CD14-positive monocyte (primary cell): ENCODE measurements at regions not wholly inside any gene's neighbourhood (a gene's known extent, or its start where the extent isn't known, plus 50 kb on each side); places are given as distances from the start of the nearest gene placed in this dataset.

Experiments
- DNase-seq, 3 donors: peaks; one replicate each; pipeline ENCODE4 v3.0.0-alpha.2; 2011 to 2022
- H2AFZ ChIP-seq: 2 replicates; pipeline ENCODE4 v1.6.0; 2012; ENCODE audit warnings: mild to moderate bottlenecking, low read depth, low read length, inconsistent platforms; ENCODE audit not compliant: insufficient read depth, poor library complexity, severe bottlenecking
- H3K27ac ChIP-seq, 2 donors: 1 replicate in 1 of 2; 2 replicates in 1 of 2; pipeline ENCODE4 v1.5.1; 2012 to 2013; ENCODE audit warnings: low read length in 2 of 2, control low read depth in 1 of 2, inconsistent platforms in 1 of 2, low read depth in 1 of 2, mild to moderate bottlenecking in 1 of 2
- H3K27me3 ChIP-seq, 2 donors: one replicate each; pipeline versions ENCODE4 v1.6.0 to v1.6.1; 2011 to 2013; ENCODE audit warnings: low read length in 2 of 2; ENCODE audit not compliant: control insufficient read depth in 2 of 2, insufficient read depth in 2 of 2
- H3K36me3 ChIP-seq, 2 donors: replicated peaks in 1 of 2; 1 replicate in 1 of 2; 2 replicates in 1 of 2; pipeline versions ENCODE4 v1.5.1 to v1.6.1; 2012 to 2013; ENCODE audit warnings: low read length in 2 of 2, control low read depth in 1 of 2, inconsistent platforms in 1 of 2, mild to moderate bottlenecking in 1 of 2; ENCODE audit not compliant: insufficient read depth in 2 of 2, control insufficient read depth in 1 of 2
- H3K4me1 ChIP-seq, 2 donors: 1 replicate in 1 of 2; 2 replicates in 1 of 2; pipeline versions ENCODE4 v1.5.1 to v1.6.1; 2012 to 2013; ENCODE audit warnings: low read length in 2 of 2, control low read depth in 1 of 2, inconsistent platforms in 1 of 2, mild to moderate bottlenecking in 1 of 2, moderate library complexity in 1 of 2; ENCODE audit not compliant: insufficient read depth in 2 of 2, control insufficient read depth in 1 of 2
- H3K4me2 ChIP-seq: replicated peaks from 2 replicates; pipeline ENCODE3; 2012; ENCODE audit warnings: low read length, moderate library complexity, mild to moderate bottlenecking; ENCODE audit not compliant: poor library complexity, severe bottlenecking; ENCODE audit errors: extremely low read depth
- H3K4me3 ChIP-seq, 3 experiments: fragments of 200-600 bp in 1 of 3; sonication (generic) in 1 of 3; replicated peaks in 1 of 3; 1 replicate in 2 of 3; 2 replicates in 1 of 3; pipeline ENCODE4 v1.5.1; 2011 to 2013; ENCODE audit warnings: low read length in 3 of 3, mild to moderate bottlenecking in 3 of 3, control low read depth in 2 of 3, low read depth in 2 of 3, inconsistent platforms in 1 of 3, moderate library complexity in 1 of 3
- H3K79me2 ChIP-seq: 2 replicates; pipeline ENCODE4 v1.6.0; 2012; ENCODE audit warnings: mild to moderate bottlenecking, control low read depth, inconsistent platforms, low read length, moderate library complexity; ENCODE audit not compliant: insufficient read depth
- H3K9ac ChIP-seq: 2 replicates; pipeline ENCODE4 v1.6.0; 2017; ENCODE audit warnings: low read length, mild to moderate bottlenecking; ENCODE audit not compliant: insufficient read depth, poor library complexity, severe bottlenecking
- H3K9me3 ChIP-seq, 2 donors: replicated peaks in 1 of 2; 1 replicate in 1 of 2; 2 replicates in 1 of 2; pipeline versions ENCODE4 v1.5.1 to v1.6.1; 2012 to 2013; ENCODE audit warnings: low read length in 2 of 2, control low read depth in 1 of 2; ENCODE audit not compliant: control insufficient read depth in 1 of 2, insufficient read depth in 1 of 2
- H4K20me1 ChIP-seq: 2 replicates; pipeline ENCODE4 v1.6.0; 2012; ENCODE audit warnings: mild to moderate bottlenecking, low read length, control low read depth, moderate library complexity; ENCODE audit not compliant: insufficient read depth
- H3K27ac Mint-ChIP-seq, 7 donors: one replicate each; pipeline ENCODE4 v1.8.0; 2020; ENCODE audit warnings: mild to moderate bottlenecking in 7 of 7, mixed read lengths in 7 of 7, moderate library complexity in 6 of 7, inconsistent platforms in 2 of 7
- H3K27me3 Mint-ChIP-seq, 3 donors: one replicate each; pipeline ENCODE4 v1.8.0; 2021 to 2022; ENCODE audit warnings: low read depth in 3 of 3, mild to moderate bottlenecking in 3 of 3, mixed read lengths in 3 of 3, moderate library complexity in 3 of 3, inconsistent platforms in 1 of 3
- H3K36me3 Mint-ChIP-seq, 2 donors: one replicate each; pipeline ENCODE4 v1.8.0; 2020; ENCODE audit warnings: mixed read lengths in 2 of 2, inconsistent platforms in 1 of 2, mild to moderate bottlenecking in 1 of 2
- H3K4me1 Mint-ChIP-seq: one replicate; pipeline ENCODE4 v1.8.0; 2020; ENCODE audit warnings: mild to moderate bottlenecking, mixed read lengths
- H3K4me3 Mint-ChIP-seq, 2 donors: one replicate each; pipeline ENCODE4 v1.8.0; 2020; ENCODE audit warnings: mild to moderate bottlenecking in 2 of 2, mixed read lengths in 2 of 2, moderate library complexity in 1 of 2
- H3K9me3 Mint-ChIP-seq, 7 donors: one replicate each; pipeline ENCODE4 v1.8.0; 2020 to 2022; ENCODE audit warnings: mixed read lengths in 7 of 7, mild to moderate bottlenecking in 6 of 7, moderate library complexity in 6 of 7, inconsistent platforms in 2 of 7
- CTCF ChIP-seq: fragments of 200-600 bp; IDR thresholded peaks from one replicate; pipeline ENCODE4 v1.8.0; 2022; ENCODE audit warnings: antibody characterized with exemption, mild to moderate bottlenecking
- WGBS: methylation state at CpG from one replicate; pipeline ENCODE4 v1.1.5; 2013; ENCODE audit warnings: missing lambda C conversion rate; ENCODE audit not compliant: insufficient coverage; 5-methylcytosine and 5-hydroxymethylcytosine counted together
- intact Hi-C, 2 donors: fragments of 100-400 bp; cut with micrococcal nuclease; formaldehyde crosslinking; loops; one replicate each; pipeline versions ENCODE4 v1.15.0 to v1.15.1; 2023

DNA sequence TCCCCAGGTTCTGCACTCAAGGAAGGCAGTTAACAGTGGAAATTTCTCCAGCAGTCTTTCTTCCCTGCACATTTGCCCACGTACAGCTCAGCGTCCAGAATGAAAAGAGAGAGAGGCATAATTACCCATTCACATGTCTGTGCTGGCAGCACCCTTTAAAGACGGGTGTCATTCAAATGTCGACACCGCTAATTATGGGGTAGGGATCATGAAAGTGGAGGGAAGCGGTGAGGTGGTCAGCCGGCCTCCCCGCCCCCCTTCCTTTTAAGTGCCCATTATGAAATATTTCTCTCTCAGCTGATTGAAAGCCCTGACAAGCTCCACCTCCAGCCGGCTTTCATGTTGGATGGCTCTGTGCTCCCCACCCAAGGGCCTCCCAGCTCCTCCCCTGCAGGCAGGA lies 246.1 kb downstream of the BMP7 start:
- intact Hi-C loops = no loop called here
- H3K27ac Mint-ChIP-seq = peak overlapping the region in 1 of 7 donors; percentile 30
- H3K27me3 ChIP-seq = no peaks in the 10 kb centered on the region

GRCh38 chr20:57022306-57022705 lies 244.1 kb downstream of the BMP7 start:
- no peak overlapping the region for H3K4me3 Mint-ChIP-seq
- 56% methylated on average over 6 of the region's 6 CpGs for WGBS
- no peaks in the 10 kb centered on the region for H3K4me1 Mint-ChIP-seq
- Histone ChIP-seq H3K27me3 (no peaks in the 10 kb centered on the region), H4K20me1 (no peaks in the 10 kb centered on the region), H3K4me2 (no peak overlapping the region), H3K4me3 (no peak overlapping the region), H2AFZ (no peak overlapping the region), H3K27ac (no peak overlapping the region), H3K79me2 (no peaks in the 10 kb centered on the region), H3K36me3 (no peaks in the 10 kb centered on the region), H3K9ac (no peak overlapping the region), H3K4me1 (no peaks in the 10 kb centered on the region), H3K9me3 (no peaks in the 10 kb centered on the region)
- TF ChIP-seq CTCF = no peak
- no peaks in the 10 kb centered on the region for H3K36me3 Mint-ChIP-seq
- H3K27ac Mint-ChIP-seq = no peak overlapping the region
- intact Hi-C loops = no loop called here
- no peak for DNase-seq
- H3K27me3 Mint-ChIP-seq = peaks cover 23 to 29% (median 28%) of the 10 kb centered on the region in 3 donors
- H3K9me3 Mint-ChIP-seq = peaks cover 0 to 3% (median 0%) of the 10 kb centered on the region in 7 donors

More for the DNA sequence above, 246.1 kb downstream of the BMP7 start:
- no peak overlapping the region for H3K4me3 ChIP-seq
- Mint-ChIP-seq H3K4me3 (peak overlapping the region in 1 of 2 donors; percentile 9), H3K9me3 (peaks cover 0 to 3% (median 0%) of the 10 kb centered on the region in 7 donors), H3K36me3 (no peaks in the 10 kb centered on the region), H3K4me1 (no peaks in the 10 kb centered on the region), H3K27me3 (peaks cover 23 to 33% (median 32%) of the 10 kb centered on the region in 3 donors)
- no CpG with 5 or more reads among the region's 9 CpGs for WGBS
- no peak overlapping the region for H3K27ac ChIP-seq
- H3K4me2 ChIP-seq = no peak overlapping the region
- no peaks in the 10 kb centered on the region for H3K79me2 ChIP-seq
- H4K20me1 ChIP-seq = no peaks in the 10 kb centered on the region
- TF ChIP-seq CTCF = no peak
- H2AFZ ChIP-seq = no peak overlapping the region
- H3K9ac ChIP-seq = no peak overlapping the region
- DNase-seq = no peak
- H3K9me3 ChIP-seq = no peaks in the 10 kb centered on the region
- no peaks in the 10 kb centered on the region for H3K36me3 ChIP-seq
- no peaks in the 10 kb centered on the region for H3K4me1 ChIP-seq
